HL-60 (cell line): ENCODE measurements at regions not wholly inside any gene's neighbourhood (a gene's known extent, or its start where the extent isn't known, plus 50 kb on each side); places are given as distances from the start of the nearest gene placed in this dataset.

Experiments
- GABPA ChIP-seq: IDR thresholded peaks from 2 replicates; pipeline ENCODE4 v1.6.1; 2012; ENCODE audit warnings: low read depth
- POLR2AphosphoS5 ChIP-seq: IDR thresholded peaks from 2 replicates; pipeline ENCODE4 v1.6.1; 2012; ENCODE audit warnings: low read depth
- SPI1 ChIP-seq: IDR thresholded peaks from 2 replicates; pipeline ENCODE4 v1.6.1; 2012; ENCODE audit warnings: low read depth, mild to moderate bottlenecking, borderline replicate concordance
- TF ChIP-seq, protein P1 (sequence below): IDR thresholded peaks from one replicate; pipeline ENCODE4 v1.5.1; 2011; ENCODE audit warnings: low read length, control low read depth, inconsistent platforms; ENCODE audit not compliant: insufficient read depth
- TF ChIP-seq, protein P2 (sequence below): IDR thresholded peaks from 2 replicates; pipeline ENCODE4 v1.6.1; 2012; ENCODE audit warnings: low read depth; ENCODE audit not compliant: insufficient replicate concordance

DNA sequence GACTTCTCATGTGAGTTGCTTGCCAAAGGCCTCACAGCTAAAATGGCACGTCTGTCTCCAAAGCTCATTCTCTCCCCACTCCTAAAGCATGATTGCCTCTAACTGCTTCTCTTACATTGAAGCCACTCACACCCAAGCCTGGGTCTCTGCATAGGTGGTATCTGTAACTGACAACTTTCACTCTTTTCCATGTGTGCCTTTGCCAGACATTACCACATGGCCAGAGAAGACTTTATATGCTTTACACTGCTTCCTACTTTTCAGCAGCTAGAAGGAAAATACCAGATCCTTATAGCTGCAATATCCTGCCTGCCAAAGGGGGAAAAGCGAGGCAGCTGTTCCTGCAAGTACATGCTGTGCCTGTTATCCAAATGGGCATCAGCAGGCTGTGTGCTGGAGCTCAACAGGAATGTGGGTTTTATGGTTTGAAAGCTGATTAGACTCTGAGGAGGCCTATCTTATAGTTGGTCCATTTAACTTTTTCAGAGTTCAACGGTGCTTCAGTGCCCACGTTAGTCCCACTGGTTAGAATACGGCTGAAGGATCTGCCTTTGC is 547.1 kb downstream of the RAB38 start:
- TF ChIP-seq, protein P1, sequence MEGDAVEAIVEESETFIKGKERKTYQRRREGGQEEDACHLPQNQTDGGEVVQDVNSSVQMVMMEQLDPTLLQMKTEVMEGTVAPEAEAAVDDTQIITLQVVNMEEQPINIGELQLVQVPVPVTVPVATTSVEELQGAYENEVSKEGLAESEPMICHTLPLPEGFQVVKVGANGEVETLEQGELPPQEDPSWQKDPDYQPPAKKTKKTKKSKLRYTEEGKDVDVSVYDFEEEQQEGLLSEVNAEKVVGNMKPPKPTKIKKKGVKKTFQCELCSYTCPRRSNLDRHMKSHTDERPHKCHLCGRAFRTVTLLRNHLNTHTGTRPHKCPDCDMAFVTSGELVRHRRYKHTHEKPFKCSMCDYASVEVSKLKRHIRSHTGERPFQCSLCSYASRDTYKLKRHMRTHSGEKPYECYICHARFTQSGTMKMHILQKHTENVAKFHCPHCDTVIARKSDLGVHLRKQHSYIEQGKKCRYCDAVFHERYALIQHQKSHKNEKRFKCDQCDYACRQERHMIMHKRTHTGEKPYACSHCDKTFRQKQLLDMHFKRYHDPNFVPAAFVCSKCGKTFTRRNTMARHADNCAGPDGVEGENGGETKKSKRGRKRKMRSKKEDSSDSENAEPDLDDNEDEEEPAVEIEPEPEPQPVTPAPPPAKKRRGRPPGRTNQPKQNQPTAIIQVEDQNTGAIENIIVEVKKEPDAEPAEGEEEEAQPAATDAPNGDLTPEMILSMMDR = no peak
- TF ChIP-seq, protein P2, sequence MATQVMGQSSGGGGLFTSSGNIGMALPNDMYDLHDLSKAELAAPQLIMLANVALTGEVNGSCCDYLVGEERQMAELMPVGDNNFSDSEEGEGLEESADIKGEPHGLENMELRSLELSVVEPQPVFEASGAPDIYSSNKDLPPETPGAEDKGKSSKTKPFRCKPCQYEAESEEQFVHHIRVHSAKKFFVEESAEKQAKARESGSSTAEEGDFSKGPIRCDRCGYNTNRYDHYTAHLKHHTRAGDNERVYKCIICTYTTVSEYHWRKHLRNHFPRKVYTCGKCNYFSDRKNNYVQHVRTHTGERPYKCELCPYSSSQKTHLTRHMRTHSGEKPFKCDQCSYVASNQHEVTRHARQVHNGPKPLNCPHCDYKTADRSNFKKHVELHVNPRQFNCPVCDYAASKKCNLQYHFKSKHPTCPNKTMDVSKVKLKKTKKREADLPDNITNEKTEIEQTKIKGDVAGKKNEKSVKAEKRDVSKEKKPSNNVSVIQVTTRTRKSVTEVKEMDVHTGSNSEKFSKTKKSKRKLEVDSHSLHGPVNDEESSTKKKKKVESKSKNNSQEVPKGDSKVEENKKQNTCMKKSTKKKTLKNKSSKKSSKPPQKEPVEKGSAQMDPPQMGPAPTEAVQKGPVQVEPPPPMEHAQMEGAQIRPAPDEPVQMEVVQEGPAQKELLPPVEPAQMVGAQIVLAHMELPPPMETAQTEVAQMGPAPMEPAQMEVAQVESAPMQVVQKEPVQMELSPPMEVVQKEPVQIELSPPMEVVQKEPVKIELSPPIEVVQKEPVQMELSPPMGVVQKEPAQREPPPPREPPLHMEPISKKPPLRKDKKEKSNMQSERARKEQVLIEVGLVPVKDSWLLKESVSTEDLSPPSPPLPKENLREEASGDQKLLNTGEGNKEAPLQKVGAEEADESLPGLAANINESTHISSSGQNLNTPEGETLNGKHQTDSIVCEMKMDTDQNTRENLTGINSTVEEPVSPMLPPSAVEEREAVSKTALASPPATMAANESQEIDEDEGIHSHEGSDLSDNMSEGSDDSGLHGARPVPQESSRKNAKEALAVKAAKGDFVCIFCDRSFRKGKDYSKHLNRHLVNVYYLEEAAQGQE = no peak
- TF ChIP-seq SPI1 (no peak), POLR2AphosphoS5 (no peak), GABPA (no peak)
